ENCODE measurements at regions not wholly inside any gene's neighbourhood (a gene's known extent, or its start where the extent isn't known, plus 50 kb on each side); places are given as distances from the start of the nearest gene placed in this dataset.
"Not testable (repeated sequence)": the region's sequence is repeated elsewhere in the genome, so short reads cannot be mapped to it uniquely, and the experiment has no call there.

DNA sequence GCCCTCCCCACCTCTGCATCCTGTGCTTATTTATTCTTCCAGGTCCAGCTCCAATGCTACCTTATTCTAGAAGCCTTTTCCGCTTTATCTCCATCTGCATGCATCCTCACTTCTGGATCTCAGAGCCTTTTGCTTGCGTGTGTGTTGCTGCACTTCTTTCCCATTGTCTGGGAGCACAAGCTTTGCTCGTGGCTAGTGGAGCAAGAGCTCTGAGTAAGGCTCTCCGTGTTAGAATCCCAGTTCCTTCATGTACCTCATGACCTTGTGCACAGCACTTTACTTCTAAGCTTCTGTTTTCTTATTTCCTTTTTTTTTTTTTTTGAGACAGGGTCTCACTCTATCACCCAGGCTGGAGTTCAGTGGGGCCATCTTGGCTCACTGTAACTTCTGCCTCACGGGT is 140.0 kb upstream of the POU3F1 start:
- no peak for DNase-seq (ENCODE audit: low read depth in 2 of 2)

DNA sequence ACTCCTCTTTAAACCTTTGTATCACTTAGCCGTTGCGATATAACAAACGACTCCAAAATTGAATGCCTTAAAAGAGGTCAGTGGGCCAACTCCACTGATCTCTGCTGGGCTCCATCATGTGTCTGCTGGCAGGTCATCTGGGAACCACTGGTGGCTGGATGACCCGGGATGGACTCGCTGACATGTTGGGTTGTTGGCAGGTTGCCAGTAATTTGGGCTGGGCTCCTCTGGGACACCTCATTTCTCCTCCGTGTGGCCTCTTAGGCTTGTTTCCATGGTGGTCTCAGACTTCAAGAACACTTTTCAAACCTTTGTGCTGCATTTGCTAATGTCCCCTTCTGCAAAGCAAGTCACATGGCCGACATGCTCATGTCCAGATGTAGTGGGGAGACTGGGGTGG is 139.3 kb upstream of the POU3F1 start:
- DNase-seq (ENCODE audit: low read depth in 2 of 2), result no peak

DNA sequence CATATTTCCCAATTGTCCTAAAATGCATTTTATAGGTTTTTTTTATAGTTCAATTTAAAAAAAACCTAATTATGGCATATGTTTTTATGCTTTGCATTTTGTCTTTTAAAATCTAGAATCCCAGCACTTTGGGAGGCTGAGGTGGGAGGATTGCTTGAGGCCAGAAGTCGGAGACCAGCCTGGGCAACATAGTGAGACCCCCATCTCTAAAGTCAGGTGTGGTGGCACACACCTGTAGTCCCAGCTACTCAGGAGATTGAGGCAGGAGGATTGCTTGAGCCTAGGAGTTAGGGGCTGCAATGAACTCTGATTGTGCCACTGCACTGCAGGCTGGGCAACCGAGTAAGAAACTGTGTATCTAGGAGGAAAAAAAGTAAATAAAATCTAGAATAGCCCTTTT is 137.2 kb upstream of the POU3F1 start:
- DNase-seq (ENCODE audit: low read depth in 2 of 2), result no peak

DNA sequence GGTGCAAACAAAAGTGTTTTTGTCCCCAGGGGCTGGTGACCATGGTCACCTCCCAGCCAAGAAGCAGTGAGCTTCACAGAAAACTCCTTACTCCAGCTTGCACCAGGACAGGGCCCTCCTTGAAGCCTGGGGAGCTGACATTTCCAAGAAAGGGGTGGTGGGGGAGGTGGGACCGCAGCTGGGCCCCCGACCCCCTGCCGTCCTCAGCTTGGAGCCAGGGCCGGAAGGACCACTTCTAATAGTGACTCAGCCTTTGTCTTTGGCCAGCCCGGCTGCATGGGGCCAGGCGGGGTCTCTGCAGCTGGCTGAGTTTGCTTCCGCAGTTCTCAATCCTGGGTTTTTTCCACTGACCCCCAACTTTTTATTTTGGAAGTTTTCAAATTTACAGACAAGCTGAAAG is 136.5 kb upstream of the POU3F1 start:
- no peak for DNase-seq (ENCODE audit: low read depth in 2 of 2)

DNA sequence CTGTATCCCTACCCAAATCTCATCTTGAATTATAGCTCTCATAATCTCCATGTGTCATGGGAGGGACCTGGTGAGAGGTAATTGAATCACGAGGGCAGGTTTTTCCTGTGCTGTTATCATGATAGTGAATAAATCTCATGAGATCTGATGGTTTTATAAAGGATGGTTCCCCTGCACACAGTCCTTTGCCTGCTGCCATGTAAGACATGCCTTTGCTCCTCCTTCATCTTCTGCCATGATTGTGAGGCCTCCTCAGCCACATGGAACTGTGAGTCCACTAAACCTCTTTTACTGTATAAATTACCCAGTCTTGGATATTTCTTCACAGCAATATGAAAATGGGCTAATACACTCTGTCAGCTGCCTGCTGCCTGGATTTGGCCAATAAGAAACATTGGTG is 133.8 kb upstream of the POU3F1 start:
- DNase-seq (ENCODE audit: low read depth in 2 of 2), result not testable (repeated sequence)

DNA sequence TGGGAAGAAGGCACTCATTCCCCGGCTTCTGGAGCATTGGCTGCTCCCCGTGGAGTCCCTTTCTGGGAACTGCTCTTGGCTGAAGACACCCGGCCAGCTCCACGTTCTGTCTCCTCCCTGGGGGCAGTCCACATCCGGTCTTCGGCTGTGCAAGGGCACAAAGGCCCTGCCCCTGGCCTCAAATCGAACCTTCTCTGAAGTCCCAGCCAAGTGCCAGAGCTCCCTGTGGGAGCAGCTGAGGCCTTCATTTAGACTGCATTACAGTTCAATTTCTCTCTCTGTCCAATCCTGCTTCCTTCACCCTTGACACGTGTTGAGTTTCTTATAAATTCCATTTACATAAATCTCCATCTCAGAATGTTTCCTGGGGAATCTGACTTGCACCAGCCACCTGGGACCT is 132.9 kb upstream of the POU3F1 start:
- DNase-seq (ENCODE audit: low read depth in 2 of 2), result no peak

DNA sequence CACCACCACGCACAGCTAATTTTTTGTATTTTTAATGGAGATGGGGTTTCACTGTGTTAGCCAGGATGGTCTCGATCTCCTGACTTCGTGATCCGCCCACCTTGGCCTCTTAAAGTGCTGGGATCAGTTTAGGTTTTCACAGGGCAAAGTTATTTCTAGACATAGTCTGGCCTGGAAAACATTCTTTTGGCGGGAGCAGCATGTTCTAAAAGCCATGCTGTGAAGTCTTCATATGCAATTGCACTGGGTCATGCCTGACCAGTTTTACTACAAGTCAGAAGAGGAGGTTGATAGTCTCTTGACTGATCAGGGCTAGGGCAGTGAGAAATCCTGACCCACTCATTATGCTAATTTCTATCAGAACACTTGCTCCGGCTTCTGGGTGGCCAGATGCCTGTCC is 131.6 kb upstream of the POU3F1 start:
- DNase-seq (ENCODE audit: low read depth in 2 of 2), result no peak

DNA sequence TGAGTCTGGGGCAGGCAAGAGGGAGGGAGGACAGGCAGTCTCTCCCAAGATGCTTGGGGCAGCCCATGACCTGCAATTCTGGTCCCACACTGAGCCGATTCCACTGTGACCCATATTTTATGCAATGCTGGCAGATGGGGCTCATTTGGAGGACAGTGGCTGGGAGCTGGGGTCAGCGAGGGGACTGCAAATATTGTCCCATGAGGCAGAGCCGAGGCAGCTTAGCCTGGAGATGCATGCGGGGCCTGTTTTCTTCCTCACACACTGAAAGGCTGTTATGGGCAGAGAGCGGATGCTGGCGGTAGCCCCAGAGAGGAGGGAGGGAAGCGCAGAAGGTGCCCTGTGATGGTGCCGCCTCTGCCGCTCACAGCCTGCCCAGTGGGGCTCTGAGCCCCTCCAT is 128.5 kb upstream of the POU3F1 start:
- DNase-seq (ENCODE audit: low read depth in 2 of 2), result no peak

DNA sequence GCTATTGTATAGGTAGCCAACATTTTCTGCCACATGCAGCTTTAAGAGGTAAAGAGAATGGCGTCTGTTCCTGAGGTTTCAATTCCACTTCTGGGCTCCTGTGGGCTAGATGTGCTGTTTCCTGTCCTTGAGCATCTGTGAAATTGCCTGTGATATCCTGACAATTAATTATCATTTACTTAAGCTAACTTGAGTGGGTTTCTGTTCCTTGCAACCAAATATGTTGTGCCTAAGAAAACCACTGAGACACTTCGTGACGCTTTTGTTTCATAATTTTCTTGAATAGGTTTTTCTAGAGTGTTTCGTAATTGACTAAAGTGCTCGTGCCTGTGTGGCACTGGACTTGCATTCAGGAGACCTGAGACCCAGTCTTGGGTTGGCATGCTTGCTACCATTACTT is 127.3 kb upstream of the POU3F1 start:
- DNase-seq (ENCODE audit: low read depth in 2 of 2), result no peak

DNA sequence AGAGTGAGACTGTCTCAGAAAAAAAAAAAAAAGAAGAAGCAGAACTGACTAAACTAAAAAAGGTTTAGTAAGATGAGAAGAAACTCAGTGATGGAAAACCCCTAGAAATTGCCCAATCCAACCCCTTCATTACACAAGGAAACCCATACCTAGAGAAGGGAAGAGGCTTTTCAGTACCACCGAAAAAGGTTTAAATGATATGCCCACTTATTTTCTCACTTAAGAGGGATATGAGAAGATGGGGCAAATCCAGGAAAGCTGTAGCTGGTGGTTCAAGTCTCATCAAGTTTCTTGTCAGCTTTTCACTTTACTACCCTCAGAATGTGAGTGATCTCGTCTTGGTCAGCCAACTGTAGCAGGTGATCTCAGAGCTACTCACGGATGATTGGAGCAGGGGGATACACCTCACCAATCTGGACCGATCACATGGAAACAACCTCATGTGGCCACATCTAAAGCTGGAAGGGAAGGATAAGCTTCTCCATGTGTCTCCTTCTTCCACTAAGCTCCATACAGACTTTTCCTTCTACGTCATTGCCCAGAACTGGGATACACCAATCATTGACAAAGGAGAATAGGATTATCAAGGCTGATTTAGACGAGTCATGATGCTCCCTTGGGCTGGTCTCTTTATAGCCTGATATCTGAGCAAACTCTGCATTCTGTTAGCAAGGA is 126.7 kb upstream of the POU3F1 start:
- no peak for DNase-seq (ENCODE audit: low read depth in 2 of 2)

DNA sequence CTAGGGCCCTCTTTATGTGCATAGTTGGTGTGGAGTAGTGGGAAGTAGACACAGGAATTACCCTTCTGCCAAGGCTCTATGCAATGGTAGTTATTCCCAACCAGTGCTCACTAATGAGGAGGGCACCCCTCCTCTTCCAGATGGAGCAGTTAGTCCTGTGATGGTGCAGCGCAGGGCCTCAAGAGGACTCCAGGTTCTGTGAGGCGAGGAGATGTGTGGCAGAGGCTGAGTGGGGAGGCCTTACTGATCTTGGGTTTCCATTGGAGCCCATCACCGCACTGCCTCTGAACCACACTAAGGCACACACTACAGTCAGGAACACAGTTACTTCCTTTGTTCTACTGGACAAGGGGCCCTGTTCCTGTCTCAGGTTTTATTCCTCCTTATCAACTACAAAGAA is 122.5 kb upstream of the POU3F1 start:
- DNase-seq (ENCODE audit: low read depth in 2 of 2), result no peak

DNA sequence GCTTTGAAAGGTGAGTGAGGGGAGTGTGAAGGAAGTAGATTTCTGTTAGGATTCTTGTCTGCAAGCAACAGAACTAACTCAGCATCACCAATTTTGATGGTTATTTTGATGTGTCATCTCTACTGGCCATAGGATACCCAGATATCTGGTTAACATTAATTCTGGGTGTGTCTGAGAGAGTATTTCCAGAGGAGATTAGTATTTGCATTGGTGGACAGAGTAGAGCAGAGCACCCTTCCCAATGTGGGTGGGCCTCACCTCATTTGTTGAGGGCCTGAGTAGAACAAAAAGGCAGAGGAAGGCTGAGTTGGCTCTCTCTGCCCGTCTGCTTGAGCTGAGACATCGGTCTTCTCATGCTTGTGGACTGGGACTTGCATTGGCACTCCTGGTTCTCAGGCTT is 121.8 kb upstream of the POU3F1 start:
- DNase-seq (ENCODE audit: low read depth in 2 of 2), result no peak

DNA sequence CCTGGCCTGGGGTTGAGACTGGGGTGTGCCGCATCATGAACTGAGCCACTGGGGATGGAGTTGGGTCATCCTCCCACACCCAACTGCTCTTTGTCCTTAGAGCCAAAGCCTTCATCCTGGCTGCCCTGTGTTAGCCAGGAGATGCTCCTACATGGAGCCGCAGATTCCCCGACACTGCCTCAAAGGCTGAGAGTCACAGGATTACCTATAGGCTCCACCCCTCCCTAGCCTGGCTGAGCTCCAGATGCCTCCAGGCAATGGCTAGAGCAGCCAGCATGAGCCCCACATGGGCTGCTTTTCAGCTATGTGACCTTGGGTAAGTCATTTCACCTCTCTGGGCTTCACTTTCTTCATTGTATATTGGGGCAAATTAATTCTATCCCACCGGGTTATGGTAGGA is 119.9 kb upstream of the POU3F1 start:
- no peak for DNase-seq (ENCODE audit: low read depth in 2 of 2)

DNA sequence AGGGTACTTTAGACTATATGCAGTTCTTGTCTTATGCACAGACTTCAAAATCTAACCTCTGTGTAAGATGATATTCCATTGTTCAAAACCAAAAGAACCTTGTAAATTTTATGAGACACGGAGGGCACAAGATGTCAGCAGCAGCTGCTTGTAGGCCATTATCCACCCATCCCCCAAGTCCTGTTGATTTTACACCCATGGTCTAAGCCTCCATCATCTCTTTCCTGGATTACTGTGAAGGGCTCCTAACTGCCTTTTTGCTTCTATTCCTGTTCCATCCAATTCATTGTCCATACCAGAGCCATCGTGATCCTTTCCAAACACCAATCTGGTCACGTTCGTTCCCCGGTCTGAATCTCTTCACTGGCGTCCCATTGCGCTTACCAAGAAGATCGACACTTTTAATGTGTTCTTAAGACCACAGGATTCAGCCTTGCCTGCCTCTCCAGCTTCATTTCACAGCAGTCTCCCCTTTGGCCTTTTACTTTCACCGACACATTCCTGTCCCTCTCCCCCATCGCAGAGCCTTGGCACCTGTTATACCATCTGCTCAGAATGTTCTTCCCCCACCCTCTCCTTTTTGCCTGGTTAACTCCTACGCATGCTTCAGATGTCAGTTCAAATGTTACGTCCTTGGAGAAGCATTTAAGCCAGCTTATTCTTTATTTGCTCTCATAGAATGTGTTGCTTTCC is 107.3 kb upstream of the POU3F1 start:
- no peak for DNase-seq (ENCODE audit: low read depth in 2 of 2)

DNA sequence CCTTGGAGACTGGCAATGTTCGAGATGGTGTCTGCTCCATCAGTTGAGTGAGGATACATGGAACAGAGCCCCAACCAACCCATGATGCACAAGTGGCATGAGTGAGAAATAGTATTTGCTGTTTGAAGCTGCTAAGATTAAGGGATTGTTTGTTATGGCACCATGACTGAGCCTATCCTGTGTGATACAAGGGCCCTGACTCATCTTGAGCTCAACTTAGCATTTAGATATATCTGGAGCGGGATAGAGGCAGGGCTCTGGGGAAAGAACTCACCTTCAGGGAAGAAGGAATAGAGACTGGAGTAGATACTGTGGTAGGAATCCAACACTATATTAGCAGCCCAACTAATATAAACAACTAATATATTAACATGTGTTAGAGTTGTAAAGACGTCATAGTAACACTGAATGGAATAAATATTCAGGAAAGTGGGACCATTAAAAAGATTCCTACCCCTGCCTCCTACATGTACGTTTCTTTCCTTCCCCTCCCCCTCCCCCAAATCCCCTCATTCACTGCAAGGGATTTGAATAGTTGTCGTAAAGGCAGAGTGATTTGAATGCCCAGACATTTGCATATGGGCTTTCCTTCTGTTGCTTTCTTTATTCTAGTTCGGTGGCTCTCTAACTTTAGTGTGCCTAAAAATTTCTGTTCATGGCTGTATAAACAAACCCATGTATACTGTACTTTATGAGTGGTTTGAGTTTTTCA is 106.6 kb upstream of the POU3F1 start:
- no peak for DNase-seq (ENCODE audit: low read depth in 2 of 2)

DNA sequence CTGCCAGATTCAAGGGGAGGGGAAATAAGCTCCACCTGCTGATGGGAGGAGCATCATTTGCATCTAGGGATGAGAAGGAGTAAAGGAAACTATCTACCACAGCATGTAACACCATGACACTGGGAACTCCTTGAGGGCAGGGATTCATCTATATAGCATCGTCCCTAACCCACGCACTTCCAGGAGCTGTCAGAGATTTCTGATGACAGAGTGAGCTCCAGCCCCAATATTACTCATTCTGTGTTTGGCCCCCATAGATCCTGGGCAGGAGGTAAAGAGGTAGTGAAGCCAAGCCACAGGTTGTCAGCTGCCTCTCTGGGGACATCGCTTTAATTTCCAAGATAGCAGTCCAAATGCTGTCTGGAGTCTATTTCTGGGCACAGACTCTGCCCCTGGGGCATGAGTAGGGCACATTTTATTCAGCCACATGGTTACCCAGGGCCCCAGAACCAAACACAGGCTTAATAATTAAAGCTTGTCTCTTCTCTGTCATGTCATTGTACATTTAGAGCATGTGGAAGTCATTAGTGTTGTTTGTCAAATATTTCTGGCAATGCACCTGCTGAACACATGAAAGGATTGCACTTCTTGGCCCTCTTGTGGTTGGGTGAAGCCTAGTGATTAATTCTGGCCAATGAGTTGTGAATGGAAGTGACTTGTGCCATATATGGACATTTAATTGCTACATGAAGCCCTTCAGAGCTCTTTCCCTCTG is 105.9 kb upstream of the POU3F1 start:
- no peak for DNase-seq (ENCODE audit: low read depth in 2 of 2)

DNA sequence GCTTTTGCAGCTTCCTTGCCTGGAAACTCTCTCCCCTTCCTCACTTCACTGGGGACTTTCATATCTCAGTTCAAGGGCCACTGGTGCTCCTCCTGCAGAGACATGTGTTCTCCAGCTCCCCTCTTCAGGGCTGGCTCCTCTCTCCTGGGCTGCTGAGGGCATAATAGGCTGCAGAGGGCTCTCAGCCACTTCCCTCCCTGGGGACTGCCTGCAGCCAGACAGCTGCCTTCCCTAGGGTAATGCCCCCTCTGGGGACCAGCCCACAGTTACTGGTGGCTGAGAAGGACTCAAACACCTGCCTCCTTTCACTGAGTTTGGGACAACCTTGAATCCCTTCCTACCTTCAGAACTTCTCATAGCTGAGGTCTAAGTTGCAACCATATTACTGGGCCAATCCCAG is 104.8 kb upstream of the POU3F1 start:
- no peak for DNase-seq (ENCODE audit: low read depth in 2 of 2)

DNA sequence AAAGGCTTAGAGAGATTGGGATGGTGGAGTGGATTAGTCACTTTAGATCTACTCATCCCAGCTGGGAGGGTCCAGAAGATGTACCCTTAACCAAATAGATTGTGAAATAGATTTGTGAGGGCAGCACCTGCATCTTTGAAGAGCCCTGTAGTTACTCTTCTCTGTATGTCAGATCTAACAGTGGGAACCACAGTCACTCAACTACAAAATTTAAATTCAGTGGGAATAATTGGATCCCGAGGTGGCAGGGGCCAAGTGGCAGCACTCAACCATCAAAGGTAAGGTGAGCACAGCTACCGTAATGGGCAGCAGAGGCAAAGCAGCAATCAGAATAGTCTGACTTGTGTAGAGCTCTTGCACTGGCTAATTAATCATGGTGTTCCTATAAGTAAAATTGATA is 99.5 kb upstream of the POU3F1 start:
- not testable (repeated sequence) for DNase-seq (ENCODE audit: low read depth in 2 of 2)

DNA sequence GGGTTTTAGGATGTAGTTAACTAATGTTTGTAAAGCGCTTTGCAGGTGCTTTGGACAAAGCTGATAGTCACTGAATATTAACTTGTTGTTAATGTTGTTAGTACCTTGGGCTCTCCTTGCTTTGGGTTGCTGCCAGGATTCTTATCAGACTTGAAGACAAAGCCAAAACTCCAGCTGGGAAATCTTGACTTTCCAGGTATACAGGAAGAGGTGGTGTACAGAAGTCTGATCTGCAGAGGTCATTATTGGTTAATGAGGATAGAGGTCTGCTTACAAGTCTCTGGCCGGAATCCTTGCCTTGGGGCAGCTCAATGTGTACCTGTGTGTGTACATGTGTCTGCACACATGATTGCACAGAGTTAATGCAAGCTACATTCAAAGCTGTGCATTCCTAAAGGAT is 96.0 kb upstream of the POU3F1 start:
- DNase-seq (ENCODE audit: low read depth in 2 of 2), result no peak

DNA sequence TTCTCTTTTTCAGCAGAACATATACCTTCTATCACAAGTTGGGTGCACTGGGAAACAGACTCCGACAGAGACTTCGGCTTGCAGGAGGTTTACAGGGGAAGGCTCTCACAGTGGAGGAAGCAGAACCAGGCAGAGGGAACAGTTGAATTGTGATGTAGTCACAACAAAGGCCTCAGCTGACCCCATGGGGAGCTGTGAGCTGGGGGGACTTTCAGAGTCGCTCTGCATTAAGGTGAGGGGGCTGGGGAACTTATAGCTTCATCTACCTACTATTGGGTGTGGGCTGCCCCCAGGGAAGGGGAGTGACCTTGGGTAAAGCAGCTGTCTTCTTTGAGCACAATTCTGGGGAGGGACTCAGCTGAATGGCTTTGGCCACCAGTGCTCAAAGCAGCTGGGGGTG is 94.9 kb upstream of the POU3F1 start:
- DNase-seq (ENCODE audit: low read depth in 2 of 2), result no peak

DNA sequence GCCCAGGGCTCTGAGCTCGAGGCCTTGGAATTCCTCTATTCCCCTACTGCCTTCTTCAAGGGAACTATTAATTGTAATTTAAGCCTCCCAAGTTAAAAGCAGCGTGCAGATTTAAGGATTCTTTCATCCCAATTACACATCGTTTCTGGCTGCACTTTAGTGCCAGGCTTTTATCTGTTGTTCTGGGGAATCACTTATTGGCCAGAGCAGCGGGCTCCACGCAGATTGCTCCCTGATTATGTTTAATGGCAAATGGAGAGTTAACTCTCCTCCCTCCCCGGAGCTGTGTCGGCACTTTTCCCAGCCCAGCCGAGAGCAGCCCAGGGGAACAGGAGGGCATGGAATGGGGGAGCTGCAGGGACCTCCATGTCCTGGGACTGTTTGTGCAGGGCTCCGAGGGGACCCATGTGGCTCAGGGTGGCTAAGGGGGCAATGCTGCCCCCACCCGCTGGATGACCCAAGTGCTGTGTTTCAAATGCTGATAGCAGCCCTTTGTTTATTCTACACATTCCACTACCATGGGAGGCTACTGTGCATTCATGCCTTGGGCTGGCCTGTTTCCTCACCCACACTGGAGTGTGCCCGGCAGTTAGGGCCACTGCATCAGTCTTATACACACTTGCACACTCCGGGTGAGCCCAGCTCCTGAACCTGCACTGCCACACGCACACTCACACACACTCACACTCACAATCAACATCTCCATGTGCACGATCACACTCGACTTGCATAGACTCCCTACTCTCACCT is 93.3 kb upstream of the POU3F1 start:
- DNase-seq (ENCODE audit: low read depth in 2 of 2), result no peak

Data from stimulated activated CD4-positive, alpha-beta T cell treated with anti-CD3 and anti-CD28 coated beads, Interleukin-15, amount 100 ng/mL, for 48 hours (primary cell).